SK-N-SH (cell line): ENCODE measurements at regions not wholly inside any gene's neighbourhood (a gene's known extent, or its start where the extent isn't known, plus 50 kb on each side); places are given as distances from the start of the nearest gene placed in this dataset.

Experiments used
- CTCF ChIA-PET: fragments of 300-600, 350-600 bp; formaldehyde crosslinking; extraction: SDS; loops from one replicate; lab custom pipeline; 2021; lab: Yijun Ruan, JAX
- POLR2A ChIA-PET: fragments of 350-600 bp; sonication (Branson Sonifier 250); formaldehyde crosslinking; extraction: SDS; loops from one replicate; lab custom pipeline; 2020; ENCODE audit warnings: antibody characterized with exemption, inconsistent platforms; lab: Yijun Ruan, JAX
- DNase-seq: peaks from one replicate; pipeline ENCODE4 v3.0.0; 2012
- H2AFZ ChIP-seq: fragments of 200-600 bp; sonication (generic); 2 replicates; pipeline ENCODE4 v1.8.1; 2016; ENCODE audit warnings: antibody characterized with exemption, mild to moderate bottlenecking, low read depth
- H3F3A ChIP-seq: fragments of 200-600 bp; sonication (generic); replicated peaks from 2 replicates; pipeline ENCODE3; 2016; ENCODE audit warnings: antibody characterized with exemption, mild to moderate bottlenecking; ENCODE audit not compliant: insufficient read depth
- H3K27ac ChIP-seq, 2 experiments: fragments of 200-500 bp in 1 of 2; fragments of 200-600 bp in 1 of 2; sonication (Bioruptor generic) in 1 of 2; sonication (generic), shearing (Covaris generic) in 1 of 2; 2 replicates each; pipeline versions ENCODE4 v1.5.1 to v1.6.1; 2014 to 2016; ENCODE audit warnings: low read depth in 2 of 2, inconsistent platforms in 1 of 2, low read length in 1 of 2, mild to moderate bottlenecking in 1 of 2, mixed read lengths in 1 of 2
- H3K27me3 ChIP-seq: fragments of 200-600 bp; sonication (generic), shearing (Covaris generic); 2 replicates; pipeline ENCODE4 v1.6.1; 2016; ENCODE audit warnings: mixed run types; ENCODE audit not compliant: insufficient read depth
- H3K36me3 ChIP-seq, 2 experiments: fragments of 200-500 bp in 1 of 2; fragments of 200-600 bp in 1 of 2; sonication (Bioruptor generic) in 1 of 2; sonication (generic) in 1 of 2; replicated peaks in 1 of 2; 2 replicates each; pipeline versions ENCODE3 to v1.5.1; 2014 to 2016; ENCODE audit warnings: low read length in 1 of 2, mild to moderate bottlenecking in 1 of 2; ENCODE audit not compliant: insufficient read depth in 2 of 2, control insufficient read depth in 1 of 2
- H3K4me1 ChIP-seq, 2 experiments: fragments of 200-500 bp in 1 of 2; fragments of 200-600 bp in 1 of 2; sonication (Bioruptor generic) in 1 of 2; sonication (generic), shearing (Covaris generic) in 1 of 2; 2 replicates each; pipeline versions ENCODE4 v1.5.1 to v1.6.1; 2014 to 2016; ENCODE audit warnings: low read depth in 1 of 2, low read length in 1 of 2, mixed run types in 1 of 2; ENCODE audit not compliant: insufficient read depth in 2 of 2, control insufficient read depth in 1 of 2
- H3K4me2 ChIP-seq: fragments of 200-600 bp; sonication (generic), shearing (Covaris generic); 2 replicates; pipeline ENCODE4 v1.6.1; 2017; ENCODE audit warnings: mixed run types
- H3K4me3 ChIP-seq, 2 experiments: fragments of 200-500 bp in 1 of 2; fragments of 200-600 bp in 1 of 2; sonication (Bioruptor generic) in 1 of 2; sonication (generic), shearing (Covaris generic) in 1 of 2; 2 replicates each; pipeline versions ENCODE4 v1.5.1 to v1.8.1; 2014 to 2016; ENCODE audit warnings: low read depth in 2 of 2, inconsistent platforms in 1 of 2, low read length in 1 of 2, mild to moderate bottlenecking in 1 of 2, mixed read lengths in 1 of 2, moderate library complexity in 1 of 2
- H3K79me2 ChIP-seq: fragments of 200-600 bp; sonication (generic); 2 replicates; pipeline ENCODE4 v1.8.1; 2017; ENCODE audit warnings: mild to moderate bottlenecking; ENCODE audit not compliant: insufficient read depth
- H3K9ac ChIP-seq: fragments of 200-600 bp; sonication (generic); 2 replicates; pipeline ENCODE4 v1.6.1; 2017; ENCODE audit warnings: mixed run types
- H3K9me2 ChIP-seq: fragments of 200-600 bp; sonication (generic); 2 replicates; pipeline ENCODE4 v1.6.1; 2017; ENCODE audit warnings: mixed run types
- H3K9me3 ChIP-seq: fragments of 200-600 bp; sonication (generic); 2 replicates; pipeline ENCODE4 v1.6.1; 2017; ENCODE audit warnings: mixed run types, mild to moderate bottlenecking, moderate library complexity
- H4K20me1 ChIP-seq: fragments of 200-600 bp; sonication (generic); 2 replicates; pipeline ENCODE4 v1.6.1; 2017; ENCODE audit warnings: mild to moderate bottlenecking, mixed run types; ENCODE audit not compliant: insufficient read depth
- FOXM1 ChIP-seq: IDR thresholded peaks from 2 replicates; pipeline ENCODE4 v1.4.0; 2012; ENCODE audit warnings: low read depth, mild to moderate bottlenecking
- MEF2A ChIP-seq: IDR thresholded peaks from 2 replicates; pipeline ENCODE4 v1.4.0; 2012; ENCODE audit warnings: low read depth, borderline replicate concordance
- PBX3 ChIP-seq: IDR thresholded peaks from 2 replicates; pipeline ENCODE4; 2012
- POLR2AphosphoS5 ChIP-seq: IDR thresholded peaks from 2 replicates; pipeline ENCODE4 v1.6.1; 2012; ENCODE audit warnings: low read depth, low read length
- RAD21 ChIP-seq: IDR thresholded peaks from 2 replicates; pipeline ENCODE4 v1.6.1; 2012; ENCODE audit warnings: mild to moderate bottlenecking, low read length
- TCF12 ChIP-seq: IDR thresholded peaks from 2 replicates; pipeline ENCODE4 v1.4.0; 2012
- WGBS: methylation state at CpG from one replicate; pipeline ENCODE4 v1.1.6; 2017; ENCODE audit warnings: low lambda C conversion rate; 5-methylcytosine and 5-hydroxymethylcytosine counted together

GRCh38 chrX:155673338-155673737 lies 60.6 kb upstream of the TMLHE start (continued):
- TF ChIP-seq PBX3 (no peak), POLR2AphosphoS5 (no peak), FOXM1 (no peak), TCF12 (no peak), RAD21 (no peak)
- TF ChIP-seq, all 33 proteins: peak for 0

- 5% methylated on average over 2 of the region's 2 CpGs for WGBS
- DNase-seq: no peak
- no peak for TF ChIP-seq MEF2A
- TF ChIP-seq, all 33 proteins: peak for 0
- H2AFZ ChIP-seq: no peak overlapping the region
- H3K9me2 ChIP-seq: no peaks in the 10 kb centered on the region
- no peaks in the 10 kb centered on the region for H3K79me2 ChIP-seq
- no peak overlapping the region for H3K4me3 ChIP-seq
- ChIA-PET CTCF (interaction anchor here (1.4 kb wide), 1 partner anchor 9 kb away, joined by 3 read pairs; no protein-coding TSS in a partner anchor), POLR2A (no interaction called here)
- no peaks in the 10 kb centered on the region for H3K36me3 ChIP-seq
- H3K9ac ChIP-seq: no peak overlapping the region
- H3F3A ChIP-seq: no peaks in the 10 kb centered on the region
- H3K27ac ChIP-seq: no peak overlapping the region
- 0 out of 2 replicates have a peak, but pooled peaks cover 3% of the 10 kb centered on the region for H3K9me3 ChIP-seq
- H3K4me1 ChIP-seq: no peaks in the 10 kb centered on the region
- H4K20me1 ChIP-seq: no peaks in the 10 kb centered on the region
- no peaks in the 10 kb centered on the region for H3K27me3 ChIP-seq
- no peak overlapping the region for H3K4me2 ChIP-seq
Observed at GRCh38 chrX:155666741-155667140, 54.0 kb upstream of the TMLHE start.
